Progenitor cell of endocrine pancreas (in vitro differentiated cells): ENCODE measurements at regions not wholly inside any gene's neighbourhood (a gene's known extent, or its start where the extent isn't known, plus 50 kb on each side); places are given as distances from the start of the nearest gene placed in this dataset.

Source experiments
- DNase-seq: peaks from one replicate; pipeline ENCODE4 v3.0.0; 2021; ENCODE audit warnings: low spot score; ENCODE audit not compliant: unreplicated experiment
- H3K27ac Mint-ChIP-seq: 2 replicates; pipeline ENCODE4 v1.8.0; 2021; ENCODE audit warnings: mild to moderate bottlenecking, moderate library complexity, mixed read lengths
- H3K27me3 Mint-ChIP-seq: 2 replicates; pipeline ENCODE4 v1.8.0; 2021; ENCODE audit warnings: mixed read lengths
- H3K36me3 Mint-ChIP-seq: 2 replicates; pipeline ENCODE4 v1.8.0; 2022; ENCODE audit warnings: mixed read lengths; ENCODE audit not compliant: insufficient read depth
- H3K4me1 Mint-ChIP-seq: 2 replicates; pipeline ENCODE4 v1.8.0; 2021; ENCODE audit warnings: low read depth, mixed read lengths
- H3K4me3 Mint-ChIP-seq: 2 replicates; pipeline ENCODE4 v1.8.0; 2021; ENCODE audit warnings: low read depth, mild to moderate bottlenecking, moderate library complexity, mixed read lengths
- H3K9me3 Mint-ChIP-seq: 2 replicates; pipeline ENCODE4 v1.8.0; 2021; ENCODE audit warnings: low read depth, mixed read lengths
- CTCF ChIP-seq: fragments of 200-600 bp; sonication (generic); IDR thresholded peaks from one replicate; pipeline ENCODE4 v1.5.0; 2021; ENCODE audit warnings: antibody characterized with exemption, mild to moderate bottlenecking; ENCODE audit not compliant: unreplicated experiment

DNA sequence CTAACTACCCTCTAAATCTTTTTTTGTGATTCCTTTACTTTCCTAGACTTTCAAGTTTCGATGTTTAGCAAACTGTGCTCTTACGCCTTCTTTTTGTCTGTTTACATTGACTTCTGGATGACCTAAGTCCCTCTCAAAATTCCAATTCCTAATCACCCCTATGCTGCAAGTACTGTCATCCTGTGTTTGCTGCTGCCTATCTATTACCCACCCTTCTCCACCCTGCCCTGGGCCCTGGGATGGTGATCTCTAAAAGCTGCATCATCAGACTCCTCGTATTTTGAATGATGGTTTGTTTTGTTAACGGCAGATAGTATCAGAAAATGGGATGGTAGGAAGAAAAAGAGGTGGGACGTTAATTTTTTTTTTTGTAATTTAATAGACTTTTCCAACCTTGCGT lies 272.1 kb downstream of the DIO2 start:
- Mint-ChIP-seq H3K27ac (no peak overlapping the region), H3K4me1 (no peaks in the 10 kb centered on the region), H3K9me3 (peaks cover 7% of the 10 kb centered on the region), H3K4me3 (no peak overlapping the region), H3K27me3 (no peaks in the 10 kb centered on the region), H3K36me3 (no peaks in the 10 kb centered on the region)
- TF ChIP-seq CTCF = no peak
- DNase-seq = no peak

GRCh38 chr14:79938185-79938584 lies 273.1 kb downstream of the DIO2 start:
- Mint-ChIP-seq H3K36me3 (no peaks in the 10 kb centered on the region), H3K4me3 (no peak overlapping the region), H3K9me3 (peaks cover 7% of the 10 kb centered on the region), H3K27ac (no peak overlapping the region), H3K27me3 (no peaks in the 10 kb centered on the region), H3K4me1 (no peaks in the 10 kb centered on the region)
- no peak for DNase-seq
- TF ChIP-seq CTCF = no peak

DNA sequence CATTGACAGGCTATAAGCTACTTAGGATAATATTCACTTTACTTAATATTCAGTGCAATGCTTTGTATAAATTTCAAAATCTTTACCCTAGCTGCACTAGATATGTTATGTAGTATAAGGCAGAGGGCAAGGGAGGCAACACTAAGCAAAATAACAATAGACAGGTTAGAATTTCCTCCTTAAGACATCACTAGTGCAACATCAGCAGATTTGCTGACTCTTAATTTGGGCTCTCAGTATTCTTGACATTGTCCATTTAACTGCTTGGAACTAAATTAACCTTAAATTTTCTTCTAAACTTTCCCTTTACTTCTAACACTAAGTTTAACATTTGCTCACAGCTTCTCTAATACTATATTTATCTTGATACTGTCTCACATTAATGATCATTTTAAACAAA lies 273.9 kb downstream of the DIO2 start:
- no peaks in the 10 kb centered on the region for H3K36me3 Mint-ChIP-seq
- no peak overlapping the region for H3K27ac Mint-ChIP-seq
- TF ChIP-seq CTCF = no peak
- peaks cover 7% of the 10 kb centered on the region for H3K9me3 Mint-ChIP-seq
- no peak overlapping the region for H3K4me3 Mint-ChIP-seq
- no peaks in the 10 kb centered on the region for H3K27me3 Mint-ChIP-seq
- no peaks in the 10 kb centered on the region for H3K4me1 Mint-ChIP-seq
- DNase-seq = no peak

- DNase-seq = no peak
- Mint-ChIP-seq H3K9me3 (peaks cover 4% of the 10 kb centered on the region), H3K27ac (no peak overlapping the region), H3K4me1 (no peaks in the 10 kb centered on the region), H3K36me3 (no peaks in the 10 kb centered on the region), H3K27me3 (no peaks in the 10 kb centered on the region), H3K4me3 (no peak overlapping the region)
- TF ChIP-seq CTCF = no peak
Observed at GRCh38 chr14:79924551-79924950, 286.8 kb downstream of the DIO2 start.

- TF ChIP-seq CTCF = no peak
- no peak for DNase-seq
Observed at GRCh38 chr14:79920180-79920692, 291.1 kb downstream of the DIO2 start.

More at GRCh38 chr14:79920180-79920692, 291.1 kb downstream of the DIO2 start:
- H3K4me1 Mint-ChIP-seq = peaks cover 2% of the 10 kb centered on the region
- H3K27me3 Mint-ChIP-seq = no peaks in the 10 kb centered on the region
- H3K27ac Mint-ChIP-seq = no peak overlapping the region
- no peak overlapping the region for H3K4me3 Mint-ChIP-seq
- no peaks in the 10 kb centered on the region for H3K36me3 Mint-ChIP-seq
- peaks cover 4% of the 10 kb centered on the region for H3K9me3 Mint-ChIP-seq
